GM12892 (cell line): ENCODE measurements at regions not wholly inside any gene's neighbourhood (a gene's known extent, or its start where the extent isn't known, plus 50 kb on each side); places are given as distances from the start of the nearest gene placed in this dataset.

ENCODE experiments used
- POLR2A ChIP-seq: IDR thresholded peaks from 2 replicates; pipeline ENCODE4 v1.6.1; 2011; ENCODE audit warnings: low read depth, low read length, control low read depth
- POLR2AphosphoS5 ChIP-seq: IDR thresholded peaks from 2 replicates; pipeline ENCODE4 v1.6.1; 2011; ENCODE audit warnings: low read depth, low read length, control low read depth
- TAF1 ChIP-seq: IDR thresholded peaks from 2 replicates; pipeline ENCODE4 v1.6.1; 2011; ENCODE audit warnings: low read depth, mild to moderate bottlenecking, control low read depth, low read length, borderline replicate concordance

DNA sequence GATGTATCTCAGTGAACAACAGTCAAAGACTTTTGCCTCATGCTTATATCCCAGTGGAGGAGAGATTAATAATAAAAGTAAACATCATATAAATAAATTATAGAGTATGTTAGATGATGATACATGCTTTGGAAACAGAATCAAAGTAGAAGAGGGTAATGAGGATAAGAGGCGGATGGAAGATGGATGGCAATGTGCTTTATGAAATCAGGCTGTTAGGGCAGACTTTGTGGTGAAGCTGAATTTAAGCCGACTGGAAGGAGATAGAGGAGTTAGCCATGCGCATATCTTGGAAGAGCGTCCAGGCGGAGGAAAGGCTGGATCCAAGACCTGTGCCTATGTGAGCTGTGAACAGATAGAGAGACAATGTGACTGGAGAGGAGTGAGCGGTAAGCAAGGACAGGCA, 74.9 kb upstream of the GUCY1A1 start:
- TF ChIP-seq POLR2A (no peak), TAF1 (no peak), POLR2AphosphoS5 (no peak)
